ENCODE measurements at regions not wholly inside any gene's neighbourhood (a gene's known extent, or its start where the extent isn't known, plus 50 kb on each side); places are given as distances from the start of the nearest gene placed in this dataset.

GRCh38 chr14:98382662-98383061 is 889.3 kb downstream of the BCL11B start:
- DNase-seq: no peak

GRCh38 chr14:98385851-98386250 is 886.1 kb downstream of the BCL11B start:
- DNase-seq: no peak

DNA sequence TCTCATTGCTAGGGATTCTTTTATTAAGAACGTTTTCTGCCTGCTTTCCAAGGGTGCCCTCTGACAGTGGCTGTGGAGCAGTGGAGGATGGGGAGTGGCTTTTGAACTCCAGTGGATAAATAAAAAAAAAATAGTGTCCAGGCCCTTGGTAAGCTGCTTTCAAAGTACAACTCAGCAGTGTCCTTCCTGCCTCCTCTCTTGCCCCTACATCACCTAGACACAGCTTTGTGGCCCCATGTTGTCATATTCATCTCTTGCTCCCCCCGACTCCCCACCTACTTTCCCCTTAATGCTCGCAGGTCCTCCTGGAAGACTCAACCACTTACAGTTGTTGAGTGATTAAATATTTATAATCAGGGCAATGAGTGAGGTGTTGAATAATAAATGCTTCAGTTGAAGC is 880.9 kb downstream of the BCL11B start:
- no peak for DNase-seq

DNA sequence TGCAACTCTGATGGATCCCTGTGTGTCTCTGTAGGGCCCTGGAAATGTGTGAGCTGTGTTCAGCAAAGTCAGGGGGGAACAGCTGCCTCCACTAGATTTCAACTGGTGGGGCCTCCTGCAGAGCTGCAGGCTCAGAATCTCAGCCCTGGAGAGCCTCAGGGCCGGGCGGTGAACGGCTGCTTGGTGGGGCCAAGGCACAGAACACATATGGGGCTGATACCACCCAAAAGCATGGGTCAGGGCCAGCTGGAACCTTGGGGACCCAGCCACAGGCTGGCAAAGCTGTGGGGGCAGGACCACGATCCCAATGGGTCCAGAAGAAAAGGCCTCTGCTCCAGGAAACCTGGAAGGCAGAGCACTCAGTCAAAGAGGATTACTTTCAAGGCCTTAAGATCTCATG is 878.5 kb downstream of the BCL11B start:
- DNase-seq: no peak

DNA sequence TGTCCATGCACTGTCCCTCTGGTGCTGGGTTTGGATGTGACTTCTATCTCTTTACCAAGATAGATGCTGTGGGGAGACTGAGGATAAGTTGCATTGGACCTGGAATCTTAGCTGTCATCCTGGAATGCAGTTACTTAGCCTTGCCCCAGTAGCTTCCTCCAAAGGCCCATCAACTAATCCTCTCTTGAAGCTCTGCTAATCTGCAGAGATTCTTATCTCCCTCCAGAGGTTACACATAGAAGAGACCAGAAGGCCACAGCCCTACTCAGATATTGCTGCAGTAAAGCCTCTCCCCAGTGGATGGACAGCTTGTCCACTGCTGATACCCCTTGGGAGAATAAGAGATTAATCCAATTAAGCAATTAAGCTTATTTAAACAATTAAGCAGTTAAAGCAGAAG is 867.2 kb downstream of the BCL11B start:
- DNase-seq: no peak

- DNase-seq: no peak
Observed at GRCh38 chr14:98408024-98408555, 863.9 kb downstream of the BCL11B start.

DNA sequence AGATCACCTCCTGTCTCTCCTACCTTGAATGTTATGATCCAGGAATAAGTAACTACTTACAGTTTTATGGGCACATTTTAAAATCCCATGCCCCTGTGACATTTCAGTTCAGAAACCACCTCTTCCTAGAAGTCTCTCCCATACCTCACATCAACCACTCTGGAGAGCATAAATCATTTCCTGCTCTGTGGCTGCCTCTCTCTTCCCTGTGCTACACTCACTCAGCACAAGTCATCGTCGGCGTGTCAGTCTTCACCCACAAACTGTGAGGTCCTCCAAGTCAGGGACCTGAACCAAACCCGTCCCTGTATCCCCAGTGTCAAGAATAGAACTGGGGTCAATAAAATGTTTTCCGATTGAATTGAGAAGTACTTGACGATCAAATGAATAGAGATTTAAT is 863.3 kb downstream of the BCL11B start:
- DNase-seq: no peak

DNA sequence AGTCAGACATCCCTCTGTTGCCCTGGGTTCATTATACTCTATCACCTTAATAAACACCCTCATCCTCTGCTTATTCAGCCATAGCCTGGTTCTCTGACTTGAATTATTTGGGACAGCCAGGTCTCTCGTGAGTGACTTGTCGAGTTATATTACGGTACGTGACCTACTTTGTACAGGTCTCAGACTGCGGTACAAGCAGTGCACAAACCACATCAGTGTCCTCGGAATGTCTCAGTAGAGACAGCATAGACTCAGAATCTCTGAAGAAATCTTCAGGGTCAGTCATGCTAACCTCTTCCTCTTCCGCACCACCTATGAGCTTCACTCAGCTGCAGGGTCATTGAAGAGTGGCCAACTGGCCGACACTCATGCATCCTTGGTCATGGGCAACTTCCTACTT is 860.8 kb downstream of the BCL11B start:
- DNase-seq: no peak

- DNase-seq: no peak
Observed at GRCh38 chr14:98412431-98412830, 859.6 kb downstream of the BCL11B start.

GRCh38 chr14:98415766-98416165 is 856.2 kb downstream of the BCL11B start:
- no peak for DNase-seq

DNA sequence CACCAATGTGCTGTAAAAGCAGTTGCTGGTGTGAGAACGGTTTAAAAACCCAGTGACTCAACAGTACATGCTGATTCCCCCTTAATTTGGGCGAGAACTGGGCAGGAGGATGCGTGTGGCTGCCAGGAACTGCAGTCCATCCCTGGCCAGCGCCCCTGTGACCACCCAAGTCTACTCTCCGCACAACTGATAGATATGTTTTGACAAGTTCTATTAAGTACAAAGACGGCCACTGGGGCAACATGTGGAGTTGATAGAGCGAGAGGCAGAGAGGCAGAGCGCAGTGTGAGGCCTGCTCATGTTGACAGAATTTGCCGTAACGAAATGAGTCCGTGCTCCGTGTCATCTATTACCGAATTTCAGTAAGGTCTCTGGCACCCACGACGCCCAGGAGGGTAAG is 855.0 kb downstream of the BCL11B start:
- no peak for DNase-seq

DNA sequence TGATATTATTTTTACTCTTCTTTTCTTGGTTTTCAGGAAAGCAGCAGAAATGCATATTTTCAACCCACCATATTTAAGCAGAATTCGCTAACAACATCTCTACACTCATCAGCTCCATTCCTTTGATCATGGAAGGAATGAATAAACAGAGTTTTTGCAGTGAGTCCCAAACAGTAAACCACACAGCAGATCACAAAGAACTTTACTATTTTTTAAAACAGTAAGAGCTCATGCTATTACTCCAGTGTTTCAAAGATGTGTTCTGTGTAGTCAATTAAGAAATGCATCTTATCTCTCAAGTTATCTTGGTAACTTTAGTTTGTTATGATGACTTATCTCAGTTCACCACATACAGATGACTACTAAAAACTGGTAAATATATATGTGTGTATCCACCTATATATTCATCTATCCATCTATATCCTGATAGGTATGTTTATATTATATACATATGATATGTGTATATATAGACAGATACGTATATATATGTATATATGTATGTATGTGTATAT is 843.5 kb downstream of the BCL11B start:
- no peak for DNase-seq

DNA sequence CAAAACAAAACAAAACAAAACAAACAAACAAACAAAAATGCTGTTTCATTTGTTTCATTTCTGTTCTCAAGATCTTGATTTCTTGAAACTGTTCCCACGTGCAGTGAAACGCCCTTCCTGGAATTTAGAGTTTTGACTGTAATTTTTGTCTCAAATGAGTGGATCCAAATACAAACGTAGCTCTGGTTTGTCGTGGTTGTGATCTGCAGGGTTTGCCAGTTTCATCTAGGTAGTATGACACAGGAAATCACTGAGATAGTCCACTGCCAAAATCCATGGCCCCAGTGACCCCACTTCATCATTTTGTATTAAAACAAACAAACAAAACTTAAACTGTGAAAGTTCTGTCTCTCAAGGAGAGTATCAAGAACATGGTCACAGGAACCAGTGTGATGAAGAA is 838.6 kb downstream of the BCL11B start:
- no peak for DNase-seq

DNA sequence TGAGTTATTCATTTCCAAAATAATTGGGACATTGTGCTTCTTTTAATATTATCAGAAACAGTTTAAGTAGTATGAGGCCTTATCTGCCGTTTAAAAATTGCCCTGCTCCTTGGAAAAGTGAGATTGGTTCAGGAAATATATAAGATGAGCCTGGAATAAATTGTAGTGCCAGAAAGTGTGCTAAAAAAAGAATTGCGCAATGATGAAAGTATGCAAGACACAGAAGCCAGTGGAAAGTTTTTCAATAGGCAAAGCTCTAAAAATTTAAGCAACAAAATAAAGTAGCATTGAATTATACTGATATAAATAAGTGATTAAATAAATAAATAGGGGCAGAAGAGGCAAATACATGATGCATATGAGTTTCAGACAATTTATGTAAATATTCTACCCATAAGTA is 834.9 kb downstream of the BCL11B start:
- DNase-seq: no peak

DNA sequence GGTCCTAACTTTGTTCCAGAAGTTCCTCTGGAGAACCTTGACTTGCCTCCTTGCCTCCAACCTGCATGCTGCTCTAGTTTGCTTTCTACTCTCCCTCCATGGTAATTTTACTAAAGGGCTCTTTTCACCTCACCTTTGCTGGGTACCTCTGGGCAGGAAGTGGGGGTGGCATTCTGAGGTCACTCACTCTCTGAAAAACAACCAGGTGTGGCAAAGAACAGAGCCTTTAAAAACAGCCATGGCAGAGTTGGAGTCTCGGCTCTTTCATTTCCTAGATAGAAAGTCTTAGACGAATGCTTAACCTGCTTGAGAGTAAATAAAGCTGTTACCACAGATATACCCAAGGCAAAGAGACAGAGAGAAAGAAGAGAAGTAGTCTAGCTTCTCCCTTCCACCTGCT is 827.9 kb downstream of the BCL11B start:
- no peak for DNase-seq

GRCh38 chr14:98445718-98446117 is 826.3 kb downstream of the BCL11B start:
- DNase-seq: no peak

DNA sequence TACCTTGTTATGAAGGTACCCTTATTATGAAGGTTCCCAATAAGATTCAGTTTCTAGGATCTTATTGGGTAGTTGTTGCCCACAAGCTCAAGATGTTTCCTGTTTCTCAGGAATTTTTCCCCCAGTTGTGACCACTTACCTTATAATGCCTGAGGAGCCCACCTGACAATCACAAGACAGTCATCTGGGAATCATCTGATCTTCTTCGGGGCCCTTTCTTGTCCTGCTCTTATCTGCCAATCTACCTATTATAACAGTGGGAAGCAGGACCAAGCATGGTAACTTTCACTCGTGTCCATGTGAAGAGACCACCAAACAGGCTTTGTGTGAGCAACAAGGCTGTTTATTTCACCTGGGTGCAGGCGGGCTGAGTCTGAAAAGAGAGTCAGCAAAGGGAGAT is 825.5 kb downstream of the BCL11B start:
- no peak for DNase-seq

GRCh38 chr14:98456231-98456630 is 815.8 kb downstream of the BCL11B start:
- no peak for DNase-seq

- DNase-seq: no peak
Observed at GRCh38 chr14:98458702-98459101, 813.3 kb downstream of the BCL11B start.

GRCh38 chr14:98462908-98463307 is 809.1 kb downstream of the BCL11B start:
- DNase-seq: no peak

- no peak for DNase-seq
Observed at GRCh38 chr14:98466807-98467206, 805.2 kb downstream of the BCL11B start.

- DNase-seq: no peak
Observed at GRCh38 chr14:98470663-98471062, 801.3 kb downstream of the BCL11B start.

- DNase-seq: no peak
Observed at GRCh38 chr14:98474900-98475299, 797.1 kb downstream of the BCL11B start.

DNA sequence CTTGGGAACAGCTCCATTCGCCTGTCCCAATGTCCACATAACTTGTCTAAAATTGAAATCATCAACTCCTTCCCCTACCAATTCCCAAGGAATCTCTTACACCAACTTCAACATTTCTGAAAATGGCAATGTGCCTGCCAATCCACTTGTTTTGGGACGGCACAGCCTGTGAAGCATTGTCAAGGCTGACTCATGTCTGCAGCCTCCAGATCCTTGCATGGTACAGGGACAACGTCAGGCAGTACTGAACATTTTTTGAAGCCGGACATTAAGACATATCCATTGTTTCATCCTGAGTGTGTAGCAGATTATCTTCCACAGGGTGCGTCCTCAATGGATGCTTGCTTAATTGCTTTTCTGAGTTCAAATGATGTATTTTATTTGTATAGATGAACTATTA is 794.1 kb downstream of the BCL11B start:
- no peak for DNase-seq

GRCh38 chr14:98489115-98489514 is 782.9 kb downstream of the BCL11B start:
- no peak for DNase-seq

GRCh38 chr14:98494582-98494981 is 777.4 kb downstream of the BCL11B start:
- DNase-seq: no peak

All from GF-D8 (cell line).